ENCODE measurements at regions not wholly inside any gene's neighbourhood (a gene's known extent, or its start where the extent isn't known, plus 50 kb on each side); places are given as distances from the start of the nearest gene placed in this dataset.

DNA sequence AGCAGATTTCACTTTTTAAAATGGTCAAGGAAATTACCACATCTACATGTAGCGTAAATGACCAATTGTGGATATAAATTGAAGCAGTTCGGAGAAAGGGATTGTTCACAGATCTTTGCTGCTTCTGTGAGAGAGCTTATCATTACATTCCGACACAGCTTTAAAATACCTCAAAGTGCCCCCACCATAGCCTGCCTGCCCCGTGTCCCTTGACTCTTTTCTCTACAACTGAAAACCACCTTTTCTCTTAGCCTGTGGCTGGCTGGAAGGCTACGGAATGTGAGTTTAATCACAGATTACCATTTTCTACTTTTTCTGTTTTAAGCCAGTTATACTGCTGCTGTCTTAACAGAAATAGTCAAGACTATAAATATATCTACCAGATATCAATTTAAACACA, 347.2 kb upstream of the MAP3K7 start:
- TF ChIP-seq, protein P1, sequence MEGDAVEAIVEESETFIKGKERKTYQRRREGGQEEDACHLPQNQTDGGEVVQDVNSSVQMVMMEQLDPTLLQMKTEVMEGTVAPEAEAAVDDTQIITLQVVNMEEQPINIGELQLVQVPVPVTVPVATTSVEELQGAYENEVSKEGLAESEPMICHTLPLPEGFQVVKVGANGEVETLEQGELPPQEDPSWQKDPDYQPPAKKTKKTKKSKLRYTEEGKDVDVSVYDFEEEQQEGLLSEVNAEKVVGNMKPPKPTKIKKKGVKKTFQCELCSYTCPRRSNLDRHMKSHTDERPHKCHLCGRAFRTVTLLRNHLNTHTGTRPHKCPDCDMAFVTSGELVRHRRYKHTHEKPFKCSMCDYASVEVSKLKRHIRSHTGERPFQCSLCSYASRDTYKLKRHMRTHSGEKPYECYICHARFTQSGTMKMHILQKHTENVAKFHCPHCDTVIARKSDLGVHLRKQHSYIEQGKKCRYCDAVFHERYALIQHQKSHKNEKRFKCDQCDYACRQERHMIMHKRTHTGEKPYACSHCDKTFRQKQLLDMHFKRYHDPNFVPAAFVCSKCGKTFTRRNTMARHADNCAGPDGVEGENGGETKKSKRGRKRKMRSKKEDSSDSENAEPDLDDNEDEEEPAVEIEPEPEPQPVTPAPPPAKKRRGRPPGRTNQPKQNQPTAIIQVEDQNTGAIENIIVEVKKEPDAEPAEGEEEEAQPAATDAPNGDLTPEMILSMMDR (conservative IDR thresholded peaks at IDR 0.05) = no peak
- no peak for TF ChIP-seq EZH2 (IDR thresholded peaks at IDR 0.05; ENCODE audit: low read depth)
